Spleen (tissue), 7 donors: ENCODE measurements at regions not wholly inside any gene's neighbourhood (a gene's known extent, or its start where the extent isn't known, plus 50 kb on each side); places are given as distances from the start of the nearest gene placed in this dataset.

Source experiments
- CTCF ChIP-seq, 11 experiments: fragments of 200-600 bp in 7 of 11; fragments of 450-650 bp in 4 of 11; sonication (generic) in 4 of 11; IDR thresholded peaks in 8 of 11; conservative IDR thresholded peaks in 3 of 11; 1 replicate in 7 of 11; 2 replicates in 4 of 11; pipeline versions ENCODE4 v1.4.0 to v1.8.0; 2016 to 2021; ENCODE audit warnings: antibody characterized with exemption in 11 of 11, inconsistent platforms in 4 of 11, mild to moderate bottlenecking in 1 of 11
- POLR2A ChIP-seq, 3 donors: fragments of 450-650 bp; IDR thresholded peaks; one replicate each; pipeline ENCODE4 v1.5.1; 2017; ENCODE audit warnings: antibody characterized with exemption in 3 of 3, mild to moderate bottlenecking in 1 of 3
- POLR2AphosphoS5 ChIP-seq, 3 donors: sonication (generic); formaldehyde crosslinking; IDR thresholded peaks; one replicate each; pipeline ENCODE4 v1.5.1; 2017; ENCODE audit warnings: antibody characterized with exemption in 3 of 3
- donor health status: DM: no; HTN: no; CAD: no; lungs with moderate emphysema.
- donor health status: DM: no; HTN: no; CAD: no.
- donor health status: DM: no; HTN: no; CAD: no.

GRCh38 chr5:120808135-120808534 lies 344.0 kb downstream of the PRR16 start:
- TF ChIP-seq CTCF (IDR thresholded peaks at IDR 0.05 in 8 of 11, conservative IDR thresholded peaks at IDR 0.05 in 3 of 11): no peak
- TF ChIP-seq POLR2A (IDR thresholded peaks at IDR 0.05): no peak
- no peak for TF ChIP-seq POLR2AphosphoS5 (IDR thresholded peaks at IDR 0.05)
